ENCODE measurements at regions not wholly inside any gene's neighbourhood (a gene's known extent, or its start where the extent isn't known, plus 50 kb on each side); places are given as distances from the start of the nearest gene placed in this dataset.

DNA sequence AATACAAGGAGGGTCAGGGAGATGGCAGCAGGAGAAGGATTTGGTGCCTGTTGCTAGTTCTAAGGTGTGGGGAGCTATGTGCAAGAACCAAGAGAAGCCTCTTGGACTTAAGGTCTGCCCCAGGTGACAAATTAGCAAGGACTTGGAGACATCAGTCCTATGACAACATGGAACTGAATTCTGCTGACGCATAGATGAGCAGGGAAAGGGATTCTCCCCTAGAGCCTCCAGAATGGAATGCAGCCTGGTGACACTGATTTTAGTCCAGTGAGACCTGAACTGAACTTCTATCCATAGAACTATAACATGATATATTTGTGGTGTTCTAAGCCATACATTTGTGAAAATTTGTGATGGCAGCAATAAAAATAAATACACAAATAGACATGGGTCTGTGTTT is 215.6 kb downstream of the ESM1 start:
- TF ChIP-seq TAF1 (IDR thresholded peaks at IDR 0.05; ENCODE audit: borderline replicate concordance, low read depth, low read length), result no peak
- TF ChIP-seq, protein P1, sequence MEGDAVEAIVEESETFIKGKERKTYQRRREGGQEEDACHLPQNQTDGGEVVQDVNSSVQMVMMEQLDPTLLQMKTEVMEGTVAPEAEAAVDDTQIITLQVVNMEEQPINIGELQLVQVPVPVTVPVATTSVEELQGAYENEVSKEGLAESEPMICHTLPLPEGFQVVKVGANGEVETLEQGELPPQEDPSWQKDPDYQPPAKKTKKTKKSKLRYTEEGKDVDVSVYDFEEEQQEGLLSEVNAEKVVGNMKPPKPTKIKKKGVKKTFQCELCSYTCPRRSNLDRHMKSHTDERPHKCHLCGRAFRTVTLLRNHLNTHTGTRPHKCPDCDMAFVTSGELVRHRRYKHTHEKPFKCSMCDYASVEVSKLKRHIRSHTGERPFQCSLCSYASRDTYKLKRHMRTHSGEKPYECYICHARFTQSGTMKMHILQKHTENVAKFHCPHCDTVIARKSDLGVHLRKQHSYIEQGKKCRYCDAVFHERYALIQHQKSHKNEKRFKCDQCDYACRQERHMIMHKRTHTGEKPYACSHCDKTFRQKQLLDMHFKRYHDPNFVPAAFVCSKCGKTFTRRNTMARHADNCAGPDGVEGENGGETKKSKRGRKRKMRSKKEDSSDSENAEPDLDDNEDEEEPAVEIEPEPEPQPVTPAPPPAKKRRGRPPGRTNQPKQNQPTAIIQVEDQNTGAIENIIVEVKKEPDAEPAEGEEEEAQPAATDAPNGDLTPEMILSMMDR (IDR thresholded peaks at IDR 0.05), result no peak
- no peak for TF ChIP-seq YY1 (IDR thresholded peaks at IDR 0.05; ENCODE audit: low read depth)
- TF ChIP-seq, protein P2, sequence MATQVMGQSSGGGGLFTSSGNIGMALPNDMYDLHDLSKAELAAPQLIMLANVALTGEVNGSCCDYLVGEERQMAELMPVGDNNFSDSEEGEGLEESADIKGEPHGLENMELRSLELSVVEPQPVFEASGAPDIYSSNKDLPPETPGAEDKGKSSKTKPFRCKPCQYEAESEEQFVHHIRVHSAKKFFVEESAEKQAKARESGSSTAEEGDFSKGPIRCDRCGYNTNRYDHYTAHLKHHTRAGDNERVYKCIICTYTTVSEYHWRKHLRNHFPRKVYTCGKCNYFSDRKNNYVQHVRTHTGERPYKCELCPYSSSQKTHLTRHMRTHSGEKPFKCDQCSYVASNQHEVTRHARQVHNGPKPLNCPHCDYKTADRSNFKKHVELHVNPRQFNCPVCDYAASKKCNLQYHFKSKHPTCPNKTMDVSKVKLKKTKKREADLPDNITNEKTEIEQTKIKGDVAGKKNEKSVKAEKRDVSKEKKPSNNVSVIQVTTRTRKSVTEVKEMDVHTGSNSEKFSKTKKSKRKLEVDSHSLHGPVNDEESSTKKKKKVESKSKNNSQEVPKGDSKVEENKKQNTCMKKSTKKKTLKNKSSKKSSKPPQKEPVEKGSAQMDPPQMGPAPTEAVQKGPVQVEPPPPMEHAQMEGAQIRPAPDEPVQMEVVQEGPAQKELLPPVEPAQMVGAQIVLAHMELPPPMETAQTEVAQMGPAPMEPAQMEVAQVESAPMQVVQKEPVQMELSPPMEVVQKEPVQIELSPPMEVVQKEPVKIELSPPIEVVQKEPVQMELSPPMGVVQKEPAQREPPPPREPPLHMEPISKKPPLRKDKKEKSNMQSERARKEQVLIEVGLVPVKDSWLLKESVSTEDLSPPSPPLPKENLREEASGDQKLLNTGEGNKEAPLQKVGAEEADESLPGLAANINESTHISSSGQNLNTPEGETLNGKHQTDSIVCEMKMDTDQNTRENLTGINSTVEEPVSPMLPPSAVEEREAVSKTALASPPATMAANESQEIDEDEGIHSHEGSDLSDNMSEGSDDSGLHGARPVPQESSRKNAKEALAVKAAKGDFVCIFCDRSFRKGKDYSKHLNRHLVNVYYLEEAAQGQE (IDR thresholded peaks at IDR 0.05; ENCODE audit: low read depth, low read length), result no peak
- TF ChIP-seq EP300 (IDR thresholded peaks at IDR 0.05; ENCODE audit: borderline replicate concordance in 1 of 2, low read depth in 1 of 2, low read length in 1 of 2), result no peak
- TF ChIP-seq JUND (IDR thresholded peaks at IDR 0.05), result no peak
- TF ChIP-seq NRF1 (IDR thresholded peaks at IDR 0.05; ENCODE audit: low read depth, low read length), result no peak
- TF ChIP-seq POLR2AphosphoS5 (IDR thresholded peaks at IDR 0.05; ENCODE audit: low read depth, low read length), result no peak
- TF ChIP-seq, protein P3, sequence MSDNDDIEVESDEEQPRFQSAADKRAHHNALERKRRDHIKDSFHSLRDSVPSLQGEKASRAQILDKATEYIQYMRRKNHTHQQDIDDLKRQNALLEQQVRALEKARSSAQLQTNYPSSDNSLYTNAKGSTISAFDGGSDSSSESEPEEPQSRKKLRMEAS (IDR thresholded peaks at IDR 0.05; ENCODE audit: low read depth), result no peak
- no peak for TF ChIP-seq RAD21 (IDR thresholded peaks at IDR 0.05; ENCODE audit: low read length)
- TF ChIP-seq, protein P4, sequence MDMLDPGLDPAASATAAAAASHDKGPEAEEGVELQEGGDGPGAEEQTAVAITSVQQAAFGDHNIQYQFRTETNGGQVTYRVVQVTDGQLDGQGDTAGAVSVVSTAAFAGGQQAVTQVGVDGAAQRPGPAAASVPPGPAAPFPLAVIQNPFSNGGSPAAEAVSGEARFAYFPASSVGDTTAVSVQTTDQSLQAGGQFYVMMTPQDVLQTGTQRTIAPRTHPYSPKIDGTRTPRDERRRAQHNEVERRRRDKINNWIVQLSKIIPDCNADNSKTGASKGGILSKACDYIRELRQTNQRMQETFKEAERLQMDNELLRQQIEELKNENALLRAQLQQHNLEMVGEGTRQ (IDR thresholded peaks at IDR 0.05; ENCODE audit: borderline replicate concordance, low read depth, low read length), result no peak
- TF ChIP-seq SMC3 (IDR thresholded peaks at IDR 0.05; ENCODE audit: low read depth, low read length), result no peak

Data from SK-N-SH (cell line).